ENCODE measurements at regions not wholly inside any gene's neighbourhood (a gene's known extent, or its start where the extent isn't known, plus 50 kb on each side); places are given as distances from the start of the nearest gene placed in this dataset.
"Not testable (repeated sequence)": the region's sequence is repeated elsewhere in the genome, so short reads cannot be mapped to it uniquely, and the experiment has no call there.

DNA sequence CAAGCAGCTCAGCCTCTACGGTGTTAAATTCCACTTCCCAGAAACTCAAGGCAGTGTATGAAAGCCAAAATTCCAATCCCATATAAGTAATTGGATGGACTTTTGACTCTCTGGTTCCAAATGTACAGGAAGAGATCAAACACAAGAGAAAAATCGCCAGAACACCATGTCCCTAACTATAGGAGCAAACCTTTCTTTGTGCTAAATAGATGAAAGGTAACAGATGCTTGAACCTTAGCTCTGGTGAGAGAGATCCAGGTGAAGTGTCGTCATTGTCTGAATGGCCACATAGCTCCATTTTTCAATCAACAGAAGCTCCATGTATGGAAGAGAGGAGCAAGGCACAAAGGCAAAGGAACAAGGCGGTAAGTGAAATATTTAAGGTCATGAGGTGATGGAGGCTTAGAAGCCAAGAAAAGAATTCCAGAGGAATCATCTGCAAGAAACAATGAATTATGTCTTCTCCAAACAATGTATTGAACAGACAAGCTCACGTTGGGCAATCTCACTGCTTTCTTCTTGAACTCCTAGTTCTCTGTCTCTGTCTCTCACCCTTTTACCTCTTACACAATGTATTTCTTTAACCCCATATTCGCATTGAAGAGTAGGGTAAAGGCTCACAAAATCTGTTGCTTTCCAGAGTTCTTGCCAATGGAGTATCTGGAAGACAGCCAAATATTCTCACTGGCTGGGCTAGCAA is 585.1 kb downstream of the GATA3 start:
- DNase-seq = no peak

DNA sequence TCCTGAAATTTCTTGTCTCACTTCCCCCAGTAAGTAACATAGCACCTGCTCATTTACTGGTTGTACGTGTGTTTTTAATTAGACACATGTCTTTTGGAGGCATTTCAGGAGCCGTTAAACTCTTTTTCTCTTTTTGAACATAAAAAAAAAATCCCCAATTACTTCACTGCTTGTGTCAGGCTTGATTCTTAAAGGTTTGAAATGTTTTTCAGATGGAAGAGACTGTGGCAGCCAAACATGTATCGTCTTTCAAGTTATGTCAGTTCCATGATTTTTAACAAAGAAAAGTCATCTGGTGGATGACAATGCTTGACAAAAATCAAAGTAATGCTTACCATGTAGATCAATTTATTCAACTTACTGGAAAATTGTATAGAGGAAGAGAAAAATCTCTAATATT is 585.8 kb downstream of the GATA3 start:
- no peak for DNase-seq

DNA sequence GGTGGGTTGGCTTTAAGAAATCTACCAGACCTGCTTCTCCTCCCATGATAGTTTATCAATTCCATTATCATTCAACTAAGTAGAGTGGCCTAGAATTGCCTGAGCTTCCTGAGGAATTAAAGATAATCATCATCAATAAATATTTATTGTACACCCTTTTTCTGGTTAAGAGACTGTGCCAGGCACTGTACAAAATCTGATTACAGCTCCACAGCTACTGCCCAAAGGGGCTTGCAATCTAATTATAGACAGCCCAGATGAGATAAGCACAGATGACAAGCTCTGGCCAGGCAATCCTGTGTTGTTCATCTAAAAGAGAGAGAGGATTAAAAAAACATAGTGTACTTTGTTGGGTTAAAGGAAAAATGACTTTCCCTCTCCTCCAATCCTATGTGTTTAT is 586.4 kb downstream of the GATA3 start:
- no peak for DNase-seq

DNA sequence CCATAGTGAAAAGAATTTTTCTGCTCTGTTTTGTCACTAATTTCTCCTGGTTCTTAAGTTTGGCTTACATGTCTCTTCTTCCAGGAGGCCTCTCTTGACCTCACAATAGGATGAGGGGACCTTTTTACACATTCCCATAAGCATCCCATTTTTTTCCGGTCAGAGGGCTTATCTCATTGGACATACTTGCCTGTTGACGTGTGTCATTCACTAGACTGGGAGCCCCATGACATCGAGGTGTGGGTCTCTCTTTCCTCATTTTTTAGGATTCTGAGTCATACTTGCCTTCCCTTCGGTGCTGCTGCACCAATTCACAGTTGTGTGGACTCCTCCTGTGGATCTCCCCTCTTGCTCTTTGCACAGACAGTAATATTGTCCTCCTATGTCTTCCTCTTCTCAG is 601.8 kb downstream of the GATA3 start:
- DNase-seq = no peak

DNA sequence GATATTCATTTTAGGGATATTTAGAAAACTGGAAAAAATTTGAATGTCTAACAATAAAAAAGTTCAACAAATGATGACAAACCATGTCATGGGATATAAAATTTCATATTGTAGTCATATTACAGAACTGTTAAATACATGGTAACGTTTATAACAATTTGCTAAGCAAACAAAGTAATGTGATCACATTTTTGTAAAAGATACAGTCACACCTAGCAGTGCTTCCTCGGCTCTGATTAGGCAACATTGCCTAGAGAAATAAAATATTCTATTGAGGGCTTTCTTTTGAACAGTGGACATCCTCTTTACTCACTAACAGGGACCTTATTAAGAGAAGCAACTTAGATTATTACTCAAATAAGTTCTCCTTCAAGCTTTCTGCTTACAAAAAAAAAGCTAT is 605.5 kb downstream of the GATA3 start:
- DNase-seq = no peak

DNA sequence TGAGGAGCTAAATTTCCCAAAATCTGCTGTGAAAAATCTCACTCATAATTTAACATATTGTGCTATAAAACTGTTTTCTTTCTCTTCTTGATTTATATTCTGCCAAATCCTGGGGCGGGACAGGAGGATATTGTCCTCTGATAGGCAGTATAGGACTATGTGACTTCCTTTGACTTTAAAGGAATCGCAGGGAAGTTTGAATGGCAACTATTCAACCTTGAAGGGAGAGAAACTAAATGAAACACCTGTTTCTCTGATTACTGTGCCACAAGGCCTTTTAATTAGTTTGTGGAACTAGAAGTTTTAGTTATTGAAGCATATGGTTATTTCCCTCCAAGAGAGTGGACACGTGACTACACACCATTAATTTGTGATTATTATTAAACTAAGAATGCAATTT is 607.4 kb downstream of the GATA3 start:
- no peak for DNase-seq

DNA sequence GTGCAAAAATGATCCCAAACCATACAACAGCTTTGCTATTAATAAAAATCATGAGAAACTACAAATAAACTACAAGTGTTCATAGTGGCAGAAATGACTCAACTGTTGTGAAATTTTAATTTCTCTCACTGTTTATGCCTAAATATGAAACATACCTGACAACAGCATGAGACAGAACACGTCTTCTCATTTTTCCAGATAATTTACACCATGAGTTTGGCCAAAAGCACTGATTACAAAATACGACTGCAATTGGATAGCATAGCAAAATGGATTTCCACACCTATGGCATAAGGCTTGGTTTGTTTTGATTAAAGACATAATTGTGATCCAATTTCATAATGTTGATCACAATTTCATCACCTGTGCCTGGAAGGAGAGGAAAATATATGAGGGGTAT is 608.6 kb downstream of the GATA3 start:
- DNase-seq = no peak

DNA sequence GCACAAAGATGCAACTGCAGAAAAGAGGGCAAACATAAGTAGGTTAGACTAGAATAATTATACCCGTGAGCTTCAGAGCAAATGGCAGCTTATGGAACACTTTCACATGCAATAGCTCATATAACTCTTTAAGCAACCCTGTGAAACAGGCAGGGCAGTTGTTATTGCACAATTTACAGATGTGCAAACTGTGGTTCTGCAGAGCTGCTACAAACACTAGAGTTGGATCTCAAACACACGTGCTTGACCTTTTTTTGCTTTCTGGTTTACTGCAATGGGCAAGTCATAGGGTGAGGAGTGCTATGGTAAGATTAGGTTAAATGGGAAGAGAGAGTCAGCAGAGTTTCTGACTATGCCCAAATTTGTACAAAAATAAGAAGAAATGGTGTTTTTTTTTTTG is 610.8 kb downstream of the GATA3 start:
- no peak for DNase-seq

DNA sequence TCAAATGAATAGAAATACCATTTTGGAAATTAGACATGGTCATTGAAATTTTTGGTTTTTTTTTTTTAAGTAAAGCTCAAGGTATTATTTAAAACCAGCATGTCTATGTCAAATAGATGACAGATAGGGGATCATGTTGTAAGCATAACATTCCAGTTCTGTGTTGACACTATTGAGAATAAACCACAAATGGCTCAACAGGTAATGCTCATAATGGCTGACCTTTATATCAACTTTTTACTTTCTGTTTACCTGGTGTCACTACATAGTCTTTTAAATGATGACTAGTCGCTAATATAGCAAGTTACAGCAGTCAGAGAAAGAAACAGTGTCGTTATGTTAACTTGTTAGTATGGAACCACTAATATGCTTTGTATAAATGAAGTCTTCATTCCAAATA is 616.0 kb downstream of the GATA3 start:
- DNase-seq = no peak

DNA sequence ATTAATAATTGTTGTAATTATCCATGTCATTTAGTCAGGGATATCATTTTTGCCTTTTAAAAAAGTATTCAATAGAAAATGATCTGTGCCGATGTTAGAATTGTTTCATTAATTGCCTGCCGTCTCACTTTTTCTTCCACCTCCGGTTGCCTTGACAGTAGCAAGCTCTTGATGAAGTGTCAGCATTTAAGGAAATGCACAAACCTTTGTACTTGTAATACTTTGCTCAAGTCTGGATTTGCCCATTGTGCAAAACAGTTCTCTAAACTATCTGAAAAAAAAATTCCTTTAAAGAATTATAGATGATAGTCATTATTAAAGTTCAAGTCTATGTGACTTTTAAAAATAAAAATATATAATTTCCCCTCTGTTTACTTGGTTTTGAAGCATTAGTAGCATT is 619.7 kb downstream of the GATA3 start:
- no peak for DNase-seq

DNA sequence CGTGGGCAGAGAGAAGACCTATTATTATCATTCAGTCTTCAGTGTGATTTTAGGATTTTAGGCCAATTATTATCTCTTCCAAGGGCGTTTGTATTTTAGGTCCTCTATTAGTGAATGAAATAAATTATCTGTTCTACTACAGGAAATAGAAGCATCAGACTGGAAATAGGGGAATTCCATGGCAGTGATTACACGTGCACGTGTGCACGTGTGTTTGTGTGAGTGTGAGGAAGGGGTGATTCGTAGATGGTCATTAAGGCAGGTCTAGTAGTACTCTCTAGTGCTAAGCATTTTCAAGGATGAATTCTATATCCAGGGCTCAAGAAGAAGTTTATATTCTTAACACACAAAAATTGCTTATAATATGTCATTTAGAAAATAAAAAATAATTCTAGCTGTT is 623.2 kb downstream of the GATA3 start:
- no peak for DNase-seq

DNA sequence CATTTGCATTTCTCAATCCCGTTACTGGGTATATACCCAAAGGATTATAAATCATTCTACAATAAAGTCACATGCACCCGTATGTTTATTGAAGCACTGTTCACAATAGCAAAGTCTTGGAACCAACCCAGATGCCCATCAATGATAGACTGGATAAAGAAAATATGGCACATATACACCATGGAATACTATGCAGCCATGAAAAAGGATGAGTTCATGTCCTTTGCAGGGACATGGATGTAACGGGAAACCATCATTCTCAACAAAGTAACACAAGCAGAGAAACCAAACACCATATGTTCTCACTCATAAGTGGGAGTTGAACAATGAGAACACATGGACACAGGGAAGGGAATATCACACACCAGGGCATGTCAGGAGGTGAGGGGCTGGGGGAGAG is 630.4 kb downstream of the GATA3 start:
- not testable (repeated sequence) for DNase-seq

DNA sequence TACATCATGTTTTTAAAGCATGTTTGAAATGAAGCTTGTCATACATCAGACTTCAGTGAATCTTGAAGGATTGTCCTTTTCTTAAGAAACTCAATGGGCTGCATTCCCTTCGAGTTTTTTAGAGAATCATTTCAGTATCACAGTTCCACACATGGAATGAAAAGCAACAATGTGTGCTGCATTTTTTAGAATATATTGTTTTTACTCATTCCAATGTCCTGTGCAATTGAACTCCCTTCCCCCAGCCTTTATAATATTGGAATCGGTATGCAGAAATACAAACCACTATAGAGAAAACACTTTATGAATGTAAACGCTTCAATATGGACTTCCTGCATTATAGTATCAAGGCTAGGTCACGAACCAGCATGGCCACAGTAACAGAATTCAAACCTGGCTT is 634.4 kb downstream of the GATA3 start:
- no peak for DNase-seq

DNA sequence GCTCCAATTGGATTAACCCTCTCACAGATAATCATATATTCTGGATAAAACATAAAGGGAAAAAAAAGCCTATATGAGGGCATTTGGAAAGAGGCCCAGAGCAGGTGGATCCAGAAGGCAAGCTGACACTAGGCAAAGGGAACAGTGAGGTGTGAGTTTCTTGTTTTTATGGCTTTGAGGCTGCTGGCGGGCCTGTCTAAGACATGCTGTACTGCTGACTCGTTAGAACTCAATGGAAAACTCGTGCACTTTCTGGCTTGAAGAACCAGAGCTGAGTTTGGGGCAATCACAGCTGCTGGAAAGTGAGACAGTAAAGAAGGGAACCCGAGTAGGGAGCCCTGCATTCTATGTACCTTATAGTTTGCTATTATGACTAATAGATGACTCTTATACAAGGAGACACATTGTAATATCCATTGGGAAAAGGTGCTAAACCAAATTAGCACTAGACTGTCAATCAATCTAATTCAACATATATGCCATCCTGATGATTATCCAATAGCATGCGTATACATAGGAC is 637.1 kb downstream of the GATA3 start:
- DNase-seq = no peak

DNA sequence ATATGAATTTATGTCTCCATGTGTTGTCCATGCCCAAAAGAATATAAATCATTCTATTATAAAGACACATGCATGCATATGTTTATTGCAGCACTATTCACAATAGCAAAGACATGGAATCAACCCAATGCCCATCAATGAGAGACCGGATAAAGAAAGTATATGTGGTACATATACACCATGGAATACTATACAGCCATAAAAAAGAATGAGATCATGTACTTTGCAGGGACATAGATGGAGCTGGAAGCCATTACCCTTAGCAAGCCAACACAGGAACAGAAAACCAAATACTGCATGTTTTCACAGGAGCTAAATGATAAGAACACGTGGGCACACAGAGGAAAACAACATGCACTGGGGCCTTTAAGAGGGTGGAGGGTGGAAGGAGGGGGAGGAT is 639.1 kb downstream of the GATA3 start:
- not testable (repeated sequence) for DNase-seq

DNA sequence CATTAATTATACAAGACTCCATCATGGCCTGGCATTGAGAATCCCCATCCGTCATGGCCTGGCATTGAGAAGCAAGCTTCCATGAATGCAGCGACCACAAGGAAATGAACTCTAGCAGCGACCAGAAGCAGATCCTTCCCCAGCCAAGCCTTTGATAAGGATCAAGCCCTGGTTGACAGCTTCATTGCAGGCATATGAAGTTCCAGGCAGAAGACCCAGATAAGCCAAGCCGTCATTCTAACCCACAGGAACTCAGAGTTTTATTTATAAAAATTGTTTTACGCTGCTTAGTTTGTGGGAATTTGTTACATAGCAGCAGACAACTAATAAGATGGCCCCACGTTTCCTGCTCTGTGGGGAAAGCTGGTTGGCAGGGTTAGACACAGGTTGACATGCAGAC is 642.3 kb downstream of the GATA3 start:
- DNase-seq = no peak

DNA sequence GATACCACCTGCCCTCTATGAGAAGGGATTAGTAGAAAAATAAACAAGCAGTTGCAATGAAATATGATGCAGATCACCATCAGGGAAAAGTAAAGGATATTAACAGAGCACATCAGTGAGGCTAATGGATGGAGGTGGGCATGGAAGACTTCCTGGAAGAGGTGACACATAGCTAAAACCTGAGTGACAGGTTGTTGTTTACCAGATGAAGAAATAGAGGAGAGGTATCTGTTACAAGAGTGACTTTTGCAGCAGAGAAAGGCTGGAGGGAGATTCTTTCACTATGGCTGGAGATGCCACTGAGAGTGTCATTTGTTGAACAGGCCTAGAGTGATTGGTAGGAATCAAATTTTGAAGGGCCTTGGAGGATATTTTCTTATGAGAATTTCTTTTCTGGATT is 646.2 kb downstream of the GATA3 start:
- no peak for DNase-seq

DNA sequence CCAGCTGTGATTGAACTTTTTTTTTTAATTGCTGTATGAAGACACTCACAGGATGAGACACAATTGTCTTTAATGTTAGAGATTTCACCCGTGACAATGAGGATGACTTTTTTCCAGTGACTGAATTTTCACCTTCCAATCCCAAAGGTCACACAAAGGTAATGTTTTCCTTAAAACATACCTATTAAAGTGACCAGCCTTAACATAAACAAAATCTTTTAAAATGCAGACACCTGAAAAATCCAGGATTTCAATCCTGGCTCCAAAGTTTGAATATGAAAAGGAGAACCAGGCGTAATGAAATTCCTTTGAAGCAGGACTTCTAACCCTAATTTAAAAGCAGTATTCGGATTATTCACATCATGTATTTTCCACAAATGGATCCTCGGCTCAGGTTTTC is 647.7 kb downstream of the GATA3 start:
- DNase-seq = no peak

DNA sequence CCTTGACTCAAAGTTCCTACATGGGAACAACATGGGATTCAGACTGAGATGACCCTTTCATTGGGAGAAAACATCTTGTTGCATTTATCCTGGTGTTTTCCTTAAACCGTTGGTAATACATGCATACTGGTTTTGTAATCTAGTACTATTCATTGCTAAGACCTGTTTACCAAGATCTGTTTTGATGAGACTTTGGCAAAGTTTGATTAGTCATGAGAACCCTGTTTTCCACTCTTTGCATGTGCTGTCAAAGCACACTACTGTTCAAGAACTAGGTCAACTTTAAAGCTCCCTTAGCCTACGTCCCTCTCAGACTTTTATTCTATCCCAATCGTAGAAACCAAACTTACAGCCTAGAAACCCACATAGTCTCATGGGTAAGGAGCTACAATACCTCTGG is 650.9 kb downstream of the GATA3 start:
- no peak for DNase-seq

DNA sequence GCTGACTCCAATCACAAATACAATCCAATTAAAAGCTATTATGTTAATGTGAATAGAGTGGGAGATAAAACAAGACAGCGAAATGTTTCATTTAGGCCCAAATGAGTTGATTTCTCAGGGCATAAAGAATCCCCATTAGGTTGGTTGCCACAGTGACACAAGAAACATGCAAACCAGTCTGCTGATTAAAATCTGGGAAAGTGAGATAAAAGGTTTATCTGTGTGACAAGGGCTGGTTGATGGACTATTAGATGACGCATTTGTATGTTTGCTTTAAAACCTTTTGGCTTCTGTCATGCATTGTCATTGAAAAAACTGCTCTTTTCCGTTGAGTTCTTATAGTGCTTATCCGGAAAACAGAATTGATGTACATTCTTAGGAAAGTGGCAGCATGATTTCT is 658.2 kb downstream of the GATA3 start:
- DNase-seq = no peak

DNA sequence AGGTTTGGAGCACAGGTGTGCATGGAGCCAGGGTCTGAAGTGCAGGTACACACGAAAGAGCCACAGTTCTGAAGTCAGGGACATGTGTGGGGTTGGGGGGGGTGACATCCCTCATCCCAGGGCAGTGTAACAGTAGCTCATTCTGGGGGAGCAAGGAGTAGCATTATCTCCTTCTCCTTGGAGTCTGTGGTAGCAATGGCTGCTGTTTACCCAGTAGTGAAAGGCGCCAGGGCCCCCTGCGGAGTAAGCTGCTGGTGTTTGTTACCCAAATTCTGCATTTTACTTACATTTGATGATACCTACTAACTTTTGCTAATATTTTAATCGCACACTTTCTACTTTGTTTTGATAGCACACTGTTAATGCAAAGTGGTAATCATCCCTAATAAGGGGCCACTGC is 665.5 kb downstream of the GATA3 start:
- no peak for DNase-seq

DNA sequence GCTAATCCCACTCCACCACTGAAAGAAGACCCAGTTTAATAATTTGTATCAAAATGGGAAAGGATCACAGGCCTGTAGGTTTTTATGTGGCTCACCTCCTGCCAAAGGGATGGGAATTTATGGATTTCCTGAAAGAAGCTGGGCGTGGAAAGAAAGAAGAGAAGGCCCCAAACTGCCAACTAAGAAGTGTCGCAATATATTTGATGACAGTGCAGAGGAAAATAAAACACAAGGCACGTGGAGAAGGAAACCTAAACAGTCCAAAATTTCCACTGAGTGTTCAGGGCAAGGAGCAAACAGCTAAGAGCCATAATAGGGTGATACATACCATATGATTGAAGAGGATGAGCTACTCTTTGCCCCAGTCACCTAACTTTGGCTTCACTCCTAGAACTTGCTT is 667.2 kb downstream of the GATA3 start:
- no peak for DNase-seq

DNA sequence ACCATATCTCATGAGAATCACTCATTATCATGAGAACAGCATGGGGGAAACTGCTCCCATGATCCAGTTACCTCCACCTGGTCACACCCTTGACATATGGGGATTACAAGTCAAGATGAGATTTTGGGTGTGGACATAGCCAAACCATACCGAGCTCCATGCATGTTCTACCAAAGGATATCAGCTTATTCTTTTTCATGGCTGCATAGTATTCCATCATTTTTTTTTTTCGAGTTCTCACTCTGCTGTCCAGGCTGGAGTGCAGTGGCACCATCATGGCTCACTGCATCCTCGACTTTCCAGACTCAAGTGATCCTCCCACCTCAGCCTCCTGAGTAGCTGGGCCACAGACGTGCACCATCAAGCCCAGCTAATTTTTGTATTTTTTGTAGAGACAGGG is 668.3 kb downstream of the GATA3 start:
- no peak for DNase-seq

DNA sequence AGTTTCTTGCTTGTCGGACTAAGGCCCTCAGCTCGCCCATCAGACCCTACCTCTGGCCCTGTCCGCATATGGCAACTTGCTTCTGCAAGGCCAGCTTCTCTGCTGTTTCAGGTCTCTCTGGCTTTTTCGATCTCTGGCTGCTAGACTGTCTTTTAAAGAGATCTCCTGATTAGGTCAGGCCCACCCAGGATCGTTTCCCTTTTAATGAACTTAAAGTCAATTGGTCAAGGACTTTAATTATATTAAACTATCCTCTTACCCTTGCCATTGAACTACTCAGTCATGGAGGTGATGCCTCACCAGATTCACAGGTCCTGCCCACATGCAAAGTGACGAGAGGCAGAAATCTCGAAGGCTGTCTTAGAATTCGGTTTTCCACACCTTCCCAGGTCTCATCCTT is 670.9 kb downstream of the GATA3 start:
- no peak for DNase-seq

DNA sequence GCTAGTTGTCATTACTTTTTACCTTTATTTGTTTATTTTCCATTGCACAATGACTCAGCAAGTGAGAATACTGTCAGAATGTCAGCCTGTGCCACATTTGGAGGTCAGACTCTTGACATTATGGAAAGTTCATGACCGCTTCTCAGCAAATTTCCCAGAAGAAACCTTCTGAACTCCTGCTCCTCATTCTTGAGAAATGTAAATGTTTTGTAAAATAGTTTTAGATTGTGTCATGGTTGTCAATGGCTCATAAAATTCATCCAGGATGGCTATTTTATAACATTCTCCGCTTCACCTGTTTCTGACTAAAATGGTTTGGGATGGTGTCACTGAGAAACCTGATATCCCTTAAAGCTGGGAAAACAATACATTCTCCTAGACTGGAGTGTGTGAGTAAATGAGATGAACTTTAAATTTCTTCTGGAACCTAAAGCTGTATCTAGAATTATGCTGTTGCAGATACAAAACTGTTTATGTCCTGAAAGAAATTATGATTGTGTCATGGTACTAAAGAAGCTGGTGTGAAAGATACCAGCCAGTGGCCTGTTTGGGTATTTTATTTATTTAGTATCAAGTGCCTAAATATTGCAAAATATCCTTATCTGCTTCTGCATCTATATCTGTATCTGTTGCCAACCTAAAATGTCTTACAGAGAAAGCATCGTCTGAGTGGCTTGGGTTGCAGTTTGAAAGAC is 671.7 kb downstream of the GATA3 start:
- DNase-seq = no peak

Data from left hindlimb (tissue), 1 donor.